ENCODE measurements at regions not wholly inside any gene's neighbourhood (a gene's known extent, or its start where the extent isn't known, plus 50 kb on each side); places are given as distances from the start of the nearest gene placed in this dataset.

DNA sequence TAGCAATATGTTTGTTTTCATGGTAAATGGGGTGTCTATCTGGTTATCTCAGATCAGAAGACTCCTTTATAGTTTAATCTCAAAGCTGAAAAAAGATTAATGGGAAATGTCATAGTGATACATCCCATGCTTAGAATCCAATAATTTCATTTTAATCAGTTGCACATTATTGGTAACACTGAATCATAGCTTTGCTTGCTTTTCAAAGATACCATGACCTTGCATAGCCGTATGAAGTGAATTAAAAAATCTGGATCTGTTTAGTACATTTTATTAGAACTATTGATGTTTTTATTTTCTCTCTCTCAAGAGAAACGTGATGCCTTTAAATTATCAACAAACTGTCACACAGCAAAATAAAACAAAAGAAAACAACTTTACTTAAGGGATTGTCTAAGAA, 506.7 kb upstream of the SGO1 start (continued):
- TF ChIP-seq, protein P1, sequence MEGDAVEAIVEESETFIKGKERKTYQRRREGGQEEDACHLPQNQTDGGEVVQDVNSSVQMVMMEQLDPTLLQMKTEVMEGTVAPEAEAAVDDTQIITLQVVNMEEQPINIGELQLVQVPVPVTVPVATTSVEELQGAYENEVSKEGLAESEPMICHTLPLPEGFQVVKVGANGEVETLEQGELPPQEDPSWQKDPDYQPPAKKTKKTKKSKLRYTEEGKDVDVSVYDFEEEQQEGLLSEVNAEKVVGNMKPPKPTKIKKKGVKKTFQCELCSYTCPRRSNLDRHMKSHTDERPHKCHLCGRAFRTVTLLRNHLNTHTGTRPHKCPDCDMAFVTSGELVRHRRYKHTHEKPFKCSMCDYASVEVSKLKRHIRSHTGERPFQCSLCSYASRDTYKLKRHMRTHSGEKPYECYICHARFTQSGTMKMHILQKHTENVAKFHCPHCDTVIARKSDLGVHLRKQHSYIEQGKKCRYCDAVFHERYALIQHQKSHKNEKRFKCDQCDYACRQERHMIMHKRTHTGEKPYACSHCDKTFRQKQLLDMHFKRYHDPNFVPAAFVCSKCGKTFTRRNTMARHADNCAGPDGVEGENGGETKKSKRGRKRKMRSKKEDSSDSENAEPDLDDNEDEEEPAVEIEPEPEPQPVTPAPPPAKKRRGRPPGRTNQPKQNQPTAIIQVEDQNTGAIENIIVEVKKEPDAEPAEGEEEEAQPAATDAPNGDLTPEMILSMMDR (conservative IDR thresholded peaks at IDR 0.05; ENCODE audit: low read depth in 2 of 2) = no peak
- TF ChIP-seq, protein P2, sequence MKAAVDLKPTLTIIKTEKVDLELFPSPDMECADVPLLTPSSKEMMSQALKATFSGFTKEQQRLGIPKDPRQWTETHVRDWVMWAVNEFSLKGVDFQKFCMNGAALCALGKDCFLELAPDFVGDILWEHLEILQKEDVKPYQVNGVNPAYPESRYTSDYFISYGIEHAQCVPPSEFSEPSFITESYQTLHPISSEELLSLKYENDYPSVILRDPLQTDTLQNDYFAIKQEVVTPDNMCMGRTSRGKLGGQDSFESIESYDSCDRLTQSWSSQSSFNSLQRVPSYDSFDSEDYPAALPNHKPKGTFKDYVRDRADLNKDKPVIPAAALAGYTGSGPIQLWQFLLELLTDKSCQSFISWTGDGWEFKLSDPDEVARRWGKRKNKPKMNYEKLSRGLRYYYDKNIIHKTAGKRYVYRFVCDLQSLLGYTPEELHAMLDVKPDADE (IDR thresholded peaks at IDR 0.05) = no peak

DNA sequence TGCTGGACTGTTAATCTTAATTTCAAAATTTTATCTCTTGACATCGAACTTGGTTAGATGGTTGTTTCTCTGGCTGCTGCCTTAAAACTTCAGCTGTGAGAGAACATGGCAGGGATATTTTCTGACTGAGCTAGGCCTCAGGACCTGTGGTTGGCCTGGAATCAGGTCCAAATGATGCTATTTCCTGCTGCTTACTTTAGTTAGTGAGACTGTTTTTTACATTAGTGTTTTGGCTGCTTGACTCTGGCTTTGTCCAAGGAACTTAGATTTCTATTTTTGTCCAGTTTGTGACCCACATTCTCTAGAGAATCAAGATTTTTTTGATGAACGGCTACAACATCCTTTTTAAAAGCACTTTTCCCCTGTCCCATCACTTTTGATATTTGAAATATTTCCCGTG, 497.9 kb upstream of the SGO1 start:
- no peaks in the 10 kb centered on the region for H3F3A ChIP-seq (replicated peaks; ENCODE audit: low read depth)
- H3K36me3 ChIP-seq (ENCODE audit: insufficient read depth) = no peaks in the 10 kb centered on the region
- no peak overlapping the region for H3K4me2 ChIP-seq
- ATAC-seq (no peak), DNase-seq (ENCODE audit: low spot score) (no peak)
- peak overlapping the region; percentile 30; the same call in 1 of the 2 replicates for H2AFZ ChIP-seq
- no peaks in the 10 kb centered on the region for H3K79me2 ChIP-seq (replicated peaks; ENCODE audit: insufficient read depth)
- Mint-ChIP-seq H3K27ac (peak overlapping the region; percentile 71), H3K36me3 (ENCODE audit: low read depth) (no peaks in the 10 kb centered on the region), H3K4me1 (peaks cover 11% of the 10 kb centered on the region), H3K27me3 (ENCODE audit: insufficient read depth, low read depth, poor library complexity) (no peaks in the 10 kb centered on the region), H3K9me3 (peaks cover 4% of the 10 kb centered on the region; the same call in 1 of the 3 replicates), H3K4me3 (no peak overlapping the region)
- no peaks in the 10 kb centered on the region for H4K20me1 ChIP-seq (replicated peaks; ENCODE audit: insufficient read depth)
- H3K4me3 ChIP-seq = no peak overlapping the region
- TF ChIP-seq POLR2AphosphoS5 (IDR thresholded peaks at IDR 0.05; ENCODE audit: low read depth) = no peak
- TF ChIP-seq ZNF114 (CRISPR knock-in tag; IDR thresholded peaks at IDR 0.05) = no peak
- TF ChIP-seq, protein P3, sequence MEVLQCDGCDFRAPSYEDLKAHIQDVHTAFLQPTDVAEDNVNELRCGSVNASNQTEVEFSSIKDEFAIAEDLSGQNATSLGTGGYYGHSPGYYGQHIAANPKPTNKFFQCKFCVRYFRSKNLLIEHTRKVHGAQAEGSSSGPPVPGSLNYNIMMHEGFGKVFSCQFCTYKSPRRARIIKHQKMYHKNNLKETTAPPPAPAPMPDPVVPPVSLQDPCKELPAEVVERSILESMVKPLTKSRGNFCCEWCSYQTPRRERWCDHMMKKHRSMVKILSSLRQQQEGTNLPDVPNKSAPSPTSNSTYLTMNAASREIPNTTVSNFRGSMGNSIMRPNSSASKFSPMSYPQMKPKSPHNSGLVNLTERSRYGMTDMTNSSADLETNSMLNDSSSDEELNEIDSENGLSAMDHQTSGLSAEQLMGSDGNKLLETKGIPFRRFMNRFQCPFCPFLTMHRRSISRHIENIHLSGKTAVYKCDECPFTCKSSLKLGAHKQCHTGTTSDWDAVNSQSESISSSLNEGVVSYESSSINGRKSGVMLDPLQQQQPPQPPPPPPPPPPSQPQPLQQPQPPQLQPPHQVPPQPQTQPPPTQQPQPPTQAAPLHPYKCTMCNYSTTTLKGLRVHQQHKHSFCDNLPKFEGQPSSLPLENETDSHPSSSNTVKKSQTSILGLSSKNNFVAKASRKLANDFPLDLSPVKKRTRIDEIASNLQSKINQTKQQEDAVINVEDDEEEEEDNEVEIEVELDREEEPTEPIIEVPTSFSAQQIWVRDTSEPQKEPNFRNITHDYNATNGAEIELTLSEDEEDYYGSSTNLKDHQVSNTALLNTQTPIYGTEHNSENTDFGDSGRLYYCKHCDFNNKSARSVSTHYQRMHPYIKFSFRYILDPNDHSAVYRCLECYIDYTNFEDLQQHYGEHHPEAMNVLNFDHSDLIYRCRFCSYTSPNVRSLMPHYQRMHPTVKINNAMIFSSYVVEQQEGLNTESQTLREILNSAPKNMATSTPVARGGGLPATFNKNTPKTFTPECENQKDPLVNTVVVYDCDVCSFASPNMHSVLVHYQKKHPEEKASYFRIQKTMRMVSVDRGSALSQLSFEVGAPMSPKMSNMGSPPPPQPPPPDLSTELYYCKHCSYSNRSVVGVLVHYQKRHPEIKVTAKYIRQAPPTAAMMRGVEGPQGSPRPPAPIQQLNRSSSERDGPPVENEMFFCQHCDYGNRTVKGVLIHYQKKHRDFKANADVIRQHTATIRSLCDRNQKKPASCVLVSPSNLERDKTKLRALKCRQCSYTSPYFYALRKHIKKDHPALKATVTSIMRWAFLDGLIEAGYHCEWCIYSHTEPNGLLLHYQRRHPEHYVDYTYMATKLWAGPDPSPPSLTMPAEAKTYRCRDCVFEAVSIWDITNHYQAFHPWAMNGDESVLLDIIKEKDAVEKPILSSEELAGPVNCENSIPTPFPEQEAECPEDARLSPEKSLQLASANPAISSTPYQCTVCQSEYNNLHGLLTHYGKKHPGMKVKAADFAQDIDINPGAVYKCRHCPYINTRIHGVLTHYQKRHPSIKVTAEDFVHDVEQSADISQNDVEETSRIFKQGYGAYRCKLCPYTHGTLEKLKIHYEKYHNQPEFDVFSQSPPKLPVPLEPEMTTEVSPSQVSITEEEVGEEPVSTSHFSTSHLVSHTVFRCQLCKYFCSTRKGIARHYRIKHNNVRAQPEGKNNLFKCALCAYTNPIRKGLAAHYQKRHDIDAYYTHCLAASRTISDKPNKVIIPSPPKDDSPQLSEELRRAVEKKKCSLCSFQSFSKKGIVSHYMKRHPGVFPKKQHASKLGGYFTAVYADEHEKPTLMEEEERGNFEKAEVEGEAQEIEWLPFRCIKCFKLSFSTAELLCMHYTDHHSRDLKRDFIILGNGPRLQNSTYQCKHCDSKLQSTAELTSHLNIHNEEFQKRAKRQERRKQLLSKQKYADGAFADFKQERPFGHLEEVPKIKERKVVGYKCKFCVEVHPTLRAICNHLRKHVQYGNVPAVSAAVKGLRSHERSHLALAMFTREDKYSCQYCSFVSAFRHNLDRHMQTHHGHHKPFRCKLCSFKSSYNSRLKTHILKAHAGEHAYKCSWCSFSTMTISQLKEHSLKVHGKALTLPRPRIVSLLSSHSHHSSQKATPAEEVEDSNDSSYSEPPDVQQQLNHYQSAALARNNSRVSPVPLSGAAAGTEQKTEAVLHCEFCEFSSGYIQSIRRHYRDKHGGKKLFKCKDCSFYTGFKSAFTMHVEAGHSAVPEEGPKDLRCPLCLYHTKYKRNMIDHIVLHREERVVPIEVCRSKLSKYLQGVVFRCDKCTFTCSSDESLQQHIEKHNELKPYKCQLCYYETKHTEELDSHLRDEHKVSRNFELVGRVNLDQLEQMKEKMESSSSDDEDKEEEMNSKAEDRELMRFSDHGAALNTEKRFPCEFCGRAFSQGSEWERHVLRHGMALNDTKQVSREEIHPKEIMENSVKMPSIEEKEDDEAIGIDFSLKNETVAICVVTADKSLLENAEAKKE (CRISPR knock-in tag; IDR thresholded peaks at IDR 0.05) = no peak
- no peak for TF ChIP-seq EZH2phosphoT487 (IDR thresholded peaks at IDR 0.05; ENCODE audit: unreplicated experiment)
- TF ChIP-seq, protein P2 (IDR thresholded peaks at IDR 0.05) = no peak
- no peak for TF ChIP-seq ZNF331 (CRISPR knock-in tag; IDR thresholded peaks at IDR 0.05; ENCODE audit: low read depth)
- peaks cover 11% of the 10 kb centered on the region; the same call in 1 of the 2 replicates for H3K9me2 ChIP-seq (ENCODE audit: insufficient read depth)
- no peak overlapping the region for H3K27ac ChIP-seq (ENCODE audit: low read depth)
- no peaks in the 10 kb centered on the region for H3K4me1 ChIP-seq (ENCODE audit: insufficient read depth)
- no peaks in the 10 kb centered on the region for H3K27me3 ChIP-seq (ENCODE audit: insufficient read depth)
